Amniotic stem cell (primary cell): ENCODE measurements at regions not wholly inside any gene's neighbourhood (a gene's known extent, or its start where the extent isn't known, plus 50 kb on each side); places are given as distances from the start of the nearest gene placed in this dataset.
"Not testable (repeated sequence)": the region's sequence is repeated elsewhere in the genome, so short reads cannot be mapped to it uniquely, and the experiment has no call there.

Experiments
- DNase-seq: peaks from one replicate; lab custom pipeline; 2025; lab: John Stamatoyannopoulos, UW

GRCh38 chr3:55296030-55296429 is 191.1 kb downstream of the WNT5A start:
- DNase-seq: peak; percentile 65

DNA sequence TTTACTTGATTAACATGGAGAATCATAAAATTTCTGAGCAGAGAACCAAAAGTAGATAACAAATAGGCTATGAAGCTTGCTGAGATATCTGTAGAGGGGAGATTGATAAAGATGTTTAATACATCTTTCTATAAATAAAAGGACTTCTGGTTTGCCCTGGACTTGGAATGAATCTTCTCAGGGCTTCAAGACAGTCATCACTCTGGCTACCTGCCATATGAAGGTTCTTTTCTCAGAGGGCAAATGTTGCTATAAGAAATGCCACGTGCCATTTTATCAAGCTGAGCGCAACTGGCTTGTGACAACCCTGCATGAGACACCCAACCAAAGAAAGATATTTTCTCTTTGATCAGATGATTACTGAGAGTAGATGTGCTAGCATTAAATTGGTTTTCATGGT is 192.5 kb downstream of the WNT5A start:
- no peak for DNase-seq

GRCh38 chr3:55292360-55292759 is 194.7 kb downstream of the WNT5A start:
- DNase-seq: no peak

DNA sequence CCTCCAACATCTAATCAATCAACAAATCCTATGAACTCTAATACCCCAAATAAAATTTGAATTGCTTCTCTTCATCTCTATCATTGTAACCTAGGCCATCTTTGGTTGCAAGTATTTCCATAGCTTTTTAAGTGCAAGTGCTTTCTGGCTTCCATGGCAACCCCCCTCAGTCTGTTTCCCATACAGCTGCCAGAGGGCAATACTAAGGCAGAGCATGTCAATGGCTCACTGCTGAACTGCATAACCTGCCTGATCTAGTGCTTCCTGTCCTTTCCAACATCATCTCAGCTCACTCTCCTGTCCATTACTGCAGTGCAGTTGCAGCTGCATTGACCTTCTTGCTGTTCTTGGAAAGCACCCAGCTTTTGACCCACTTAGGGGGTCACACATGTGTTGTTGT is 198.4 kb downstream of the WNT5A start:
- DNase-seq: no peak

DNA sequence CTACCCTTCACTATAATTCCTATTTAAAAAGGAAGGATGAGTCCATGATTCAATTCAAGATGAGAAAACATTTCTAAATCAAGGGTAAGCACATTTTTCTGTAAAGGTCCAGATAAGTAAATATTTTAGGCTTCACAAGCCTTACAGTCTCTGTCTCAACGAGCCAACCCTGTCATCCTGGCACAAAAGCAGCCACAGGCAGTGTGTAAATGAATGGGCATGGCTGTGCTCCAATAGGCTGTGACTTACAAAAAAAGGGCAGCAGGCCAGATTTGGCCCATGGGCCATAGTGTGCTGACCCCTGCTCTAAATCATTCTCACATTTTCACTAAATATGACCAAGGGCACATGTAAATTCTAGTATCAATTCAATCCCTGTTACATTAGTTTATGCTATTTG is 200.4 kb downstream of the WNT5A start:
- no peak for DNase-seq

- DNase-seq: no peak
Measured at GRCh38 chr3:55285156-55285555, 201.9 kb downstream of the WNT5A start.

GRCh38 chr3:55283441-55283925 is 203.6 kb downstream of the WNT5A start:
- DNase-seq: no peak

- DNase-seq: no peak
Measured at GRCh38 chr3:55282994-55283393, 204.1 kb downstream of the WNT5A start.

- DNase-seq: no peak
Measured at GRCh38 chr3:55272031-55272645, 215.0 kb downstream of the WNT5A start.

DNA sequence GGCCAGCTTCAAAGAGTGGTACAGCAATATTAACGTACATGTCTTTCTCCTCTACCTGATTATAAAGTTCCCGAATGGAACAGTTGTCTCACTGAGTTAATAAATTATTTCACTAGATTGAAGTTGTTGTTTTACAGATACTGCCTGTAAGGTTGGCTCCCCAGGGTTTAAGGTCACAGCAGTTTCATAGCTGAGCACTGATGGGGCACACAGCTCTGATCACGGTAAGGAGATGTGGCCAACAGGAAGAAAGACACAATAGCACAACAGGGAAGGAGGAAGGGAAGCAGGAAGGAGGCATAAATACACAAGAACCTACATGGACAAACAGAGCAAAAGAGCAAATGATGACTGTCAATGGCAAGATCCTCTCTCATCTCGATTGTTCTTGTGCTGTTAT is 215.6 kb downstream of the WNT5A start:
- no peak for DNase-seq

- DNase-seq: no peak
Measured at GRCh38 chr3:55270976-55271375, 216.1 kb downstream of the WNT5A start.

- no peak for DNase-seq
Measured at GRCh38 chr3:55269636-55270035, 217.5 kb downstream of the WNT5A start.

GRCh38 chr3:55269096-55269495 is 218.0 kb downstream of the WNT5A start:
- DNase-seq: no peak

DNA sequence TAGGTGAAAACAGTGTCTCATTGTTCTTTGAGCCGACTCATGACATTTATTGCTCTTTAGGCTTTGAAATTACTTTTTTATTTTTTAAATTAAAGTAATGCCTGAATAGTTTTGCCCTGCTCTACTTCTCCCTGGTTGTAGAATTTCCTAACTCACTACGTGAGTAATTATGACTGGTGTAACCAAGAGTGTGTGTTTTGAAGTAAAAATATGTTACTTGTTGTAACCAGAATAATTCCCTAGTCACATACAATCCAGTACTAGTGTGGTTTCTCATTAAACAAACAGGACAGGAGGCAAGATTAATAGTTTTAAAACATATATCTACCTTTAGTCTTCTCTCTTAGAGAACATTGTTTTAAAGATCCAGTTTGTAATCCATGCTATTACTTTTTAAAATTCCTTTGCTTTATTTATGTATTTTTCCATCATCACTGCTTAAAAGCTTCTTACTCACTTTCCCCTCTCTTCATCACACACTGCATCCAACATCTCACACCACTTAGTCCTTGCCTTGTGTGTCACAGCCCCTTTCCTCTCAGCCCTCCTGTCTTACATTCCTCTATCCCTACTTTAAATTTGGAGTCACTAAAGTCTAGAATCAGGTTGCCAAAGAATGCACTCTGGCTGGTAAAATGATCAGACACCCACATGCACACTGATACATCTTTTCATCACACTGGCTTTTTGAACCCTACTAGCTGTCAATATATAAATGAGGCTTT is 219.7 kb downstream of the WNT5A start:
- no peak for DNase-seq

GRCh38 chr3:55264919-55265318 is 222.2 kb downstream of the WNT5A start:
- DNase-seq: no peak

DNA sequence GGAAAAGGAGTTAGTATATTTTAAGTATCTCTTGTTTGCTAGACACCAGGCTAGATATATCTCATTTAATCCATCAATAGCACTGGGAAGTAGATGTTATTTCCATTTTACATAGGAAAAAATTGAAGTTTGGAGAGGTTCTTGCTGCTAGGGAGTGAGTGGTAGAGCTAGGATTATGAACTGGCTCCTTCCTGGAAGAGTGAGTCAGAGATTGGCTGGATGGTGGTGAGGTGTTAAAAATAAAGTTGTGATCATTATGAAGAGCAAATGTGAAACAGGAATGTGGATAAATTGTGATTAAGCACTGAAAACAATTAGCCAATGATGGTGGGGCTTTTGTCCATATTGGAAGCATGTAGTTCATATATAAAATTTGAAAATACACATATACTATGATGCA is 234.2 kb downstream of the WNT5A start:
- DNase-seq: no peak

DNA sequence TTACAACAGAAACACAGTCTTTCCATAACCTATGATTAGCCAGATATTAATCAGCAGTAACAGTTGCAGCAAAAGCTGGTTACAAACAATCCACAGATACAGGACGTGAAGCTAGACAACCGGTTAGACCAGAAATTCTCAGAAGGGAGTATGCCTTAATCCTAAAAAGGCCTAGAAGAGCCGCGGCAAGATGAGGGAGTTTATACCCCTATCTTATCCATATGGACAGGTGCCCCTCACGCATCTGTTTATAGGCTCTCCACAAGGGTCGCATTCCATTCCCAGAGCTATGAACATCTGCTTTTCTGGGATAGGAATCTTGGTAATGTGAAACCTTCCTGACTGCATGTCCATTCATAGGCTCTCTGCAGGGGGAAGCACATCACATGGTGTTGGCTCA is 237.9 kb downstream of the WNT5A start:
- DNase-seq: not testable (repeated sequence)

DNA sequence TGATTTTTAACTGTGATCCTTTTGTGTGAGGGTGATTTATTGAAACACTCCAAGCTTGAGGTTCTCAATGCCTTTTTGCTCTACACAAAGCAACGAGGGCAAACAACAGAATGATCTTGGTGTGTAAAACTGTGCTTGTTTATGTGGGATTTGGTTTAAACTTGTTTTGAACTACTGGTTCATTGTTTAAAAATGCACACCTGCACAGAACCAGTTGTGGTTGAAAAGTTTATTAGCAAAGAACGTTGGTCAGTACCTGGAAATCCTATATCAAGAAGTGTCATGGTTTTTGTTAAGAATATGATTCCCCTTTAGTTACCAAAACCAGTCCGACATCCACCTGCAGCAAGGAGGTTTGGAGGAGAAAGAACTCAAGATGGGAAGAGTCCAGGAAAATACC is 239.4 kb downstream of the WNT5A start:
- DNase-seq: no peak

DNA sequence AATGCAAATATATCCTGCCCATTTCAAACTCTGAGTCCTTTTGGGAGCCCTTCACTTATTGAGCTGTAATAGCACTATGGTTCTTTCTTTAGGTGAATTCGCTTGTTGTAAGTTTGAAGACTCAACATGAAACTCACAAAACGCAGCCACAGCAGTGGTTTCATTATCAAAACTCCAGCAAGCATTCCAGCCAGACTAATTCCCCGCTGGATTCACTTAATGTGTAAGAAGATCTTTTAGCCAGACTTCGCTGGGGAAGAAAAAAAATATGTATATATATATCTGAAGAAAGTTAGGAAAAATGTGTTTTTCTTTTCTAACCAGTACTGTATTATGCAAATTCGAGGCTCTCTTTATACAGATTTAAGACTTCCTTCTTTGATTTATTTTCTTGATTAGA is 241.1 kb downstream of the WNT5A start:
- DNase-seq: no peak

DNA sequence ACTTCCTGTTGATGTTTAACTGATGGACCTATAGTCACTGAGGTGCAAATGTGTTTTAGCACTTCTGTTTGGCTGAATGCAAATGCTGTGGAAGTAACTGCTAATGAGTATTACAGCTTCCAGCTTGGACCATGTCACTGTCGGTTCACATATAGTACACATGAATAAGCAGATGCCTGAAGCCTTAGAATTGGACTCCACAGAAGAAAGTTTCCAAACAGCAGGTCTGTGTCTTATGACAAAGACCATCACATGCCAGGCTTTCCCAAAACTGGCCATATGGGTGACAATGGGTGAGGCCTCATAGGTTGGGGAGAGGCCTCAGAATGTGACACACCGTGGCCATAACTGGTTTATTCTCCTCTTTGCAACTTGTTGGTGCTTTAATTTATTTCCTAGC is 241.8 kb downstream of the WNT5A start:
- DNase-seq: no peak

- no peak for DNase-seq
Measured at GRCh38 chr3:55244247-55244646, 242.9 kb downstream of the WNT5A start.

DNA sequence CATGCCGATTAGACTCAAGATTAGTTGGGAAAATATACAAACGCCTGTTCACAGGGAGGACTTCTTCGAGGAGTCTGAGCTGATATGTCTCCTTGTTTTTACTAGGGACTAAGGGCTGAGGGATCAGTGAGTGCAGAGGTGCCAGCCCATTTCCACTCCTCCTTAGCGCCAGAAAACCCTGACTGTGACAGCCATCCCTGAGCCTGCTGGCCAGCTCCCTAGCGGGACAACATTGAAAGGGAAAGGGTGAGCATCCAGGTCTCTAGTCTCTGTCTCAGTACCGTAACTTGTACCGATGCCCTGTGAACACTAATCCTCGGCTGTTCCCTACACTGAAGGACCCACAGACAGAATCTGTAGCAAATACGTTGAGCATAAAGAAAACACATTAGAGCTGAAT is 243.4 kb downstream of the WNT5A start:
- no peak for DNase-seq

DNA sequence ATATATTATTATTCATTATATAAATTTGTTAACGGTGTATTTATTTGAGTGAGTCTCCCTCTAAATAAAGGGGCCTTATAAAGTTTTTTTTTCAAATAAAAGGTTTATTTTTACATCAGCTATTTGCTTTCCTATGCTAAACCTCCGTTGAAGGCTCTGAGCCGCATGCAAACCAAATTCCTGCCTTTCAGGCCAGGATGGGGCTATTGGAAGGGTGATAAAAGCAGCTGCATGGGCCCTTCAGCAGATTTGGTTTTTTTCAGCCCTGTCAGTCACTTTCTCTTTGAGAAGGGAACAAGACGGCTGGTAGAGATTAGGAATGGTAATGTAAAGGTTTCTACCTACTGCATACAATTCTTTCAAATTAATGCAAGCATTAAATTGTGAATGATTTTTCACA is 244.2 kb downstream of the WNT5A start:
- no peak for DNase-seq

- no peak for DNase-seq
Measured at GRCh38 chr3:55241098-55241497, 246.0 kb downstream of the WNT5A start.
